IPS-NIHi7 (cell line): ENCODE measurements at regions not wholly inside any gene's neighbourhood (a gene's known extent, or its start where the extent isn't known, plus 50 kb on each side); places are given as distances from the start of the nearest gene placed in this dataset.
"Not testable (repeated sequence)": the region's sequence is repeated elsewhere in the genome, so short reads cannot be mapped to it uniquely, and the experiment has no call there.

Source experiments
- DNase-seq: peaks from one replicate; pipeline ENCODE4 v3.0.0; 2012; ENCODE audit warnings: mixed read lengths; ENCODE audit errors: extremely low spot score

DNA sequence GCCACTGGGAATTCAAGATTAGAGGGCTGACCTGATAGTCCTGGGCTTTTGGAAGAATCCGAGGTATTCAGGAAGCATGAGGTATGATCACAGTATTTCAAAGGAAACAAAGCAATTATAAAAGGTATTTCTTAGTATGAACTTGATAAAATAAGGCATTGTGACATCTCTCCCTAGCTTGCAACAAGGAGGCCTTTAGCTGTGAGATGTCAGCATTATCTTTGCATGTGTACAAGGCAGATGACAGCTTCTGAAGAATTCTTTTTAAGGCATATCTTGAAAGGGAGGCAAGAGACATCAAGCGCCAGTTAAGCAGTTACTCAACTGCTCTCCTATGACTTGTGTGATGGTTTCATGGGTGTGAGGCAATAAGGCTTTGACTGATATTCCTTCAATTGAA is 1123.7 kb downstream of the PLA2G4A start:
- no peak for DNase-seq

GRCh38 chr1:187956975-187957374 is 1128.2 kb downstream of the PLA2G4A start:
- DNase-seq, result no peak

- DNase-seq, result no peak
These were observed 1129.5 kb downstream of the PLA2G4A start for GRCh38 chr1:187958207-187958606.

GRCh38 chr1:187959062-187959461 is 1130.3 kb downstream of the PLA2G4A start:
- DNase-seq, result no peak

DNA sequence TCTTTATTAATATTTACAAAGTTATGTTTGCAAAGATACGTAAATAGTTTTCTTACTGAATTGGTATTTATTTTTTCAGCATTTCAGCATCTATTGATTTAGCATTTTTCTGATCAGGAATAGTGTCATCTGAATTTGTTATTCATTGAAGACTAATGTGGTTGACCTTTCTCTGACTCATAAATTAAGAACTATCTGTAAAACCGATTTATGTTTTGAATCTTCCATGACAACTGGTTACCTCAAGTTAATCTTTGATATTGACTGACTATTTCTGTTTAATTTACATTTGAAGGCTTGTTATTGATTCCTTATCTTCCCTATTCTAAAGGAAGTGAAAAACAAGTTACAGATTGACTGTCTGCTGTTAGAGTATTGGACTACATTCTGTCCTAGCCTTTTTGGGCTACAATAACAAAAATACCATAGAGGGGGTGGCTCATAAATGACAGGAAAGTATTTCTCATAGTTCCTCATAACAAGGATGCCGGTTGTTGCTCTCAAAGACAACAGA is 1131.4 kb downstream of the PLA2G4A start:
- no peak for DNase-seq

- no peak for DNase-seq
These were observed 1133.1 kb downstream of the PLA2G4A start for GRCh38 chr1:187961895-187962294.

GRCh38 chr1:187971851-187972250 is 1143.1 kb downstream of the PLA2G4A start:
- no peak for DNase-seq

- no peak for DNase-seq
These were observed 1148.5 kb downstream of the PLA2G4A start for GRCh38 chr1:187977298-187977697.

- no peak for DNase-seq
These were observed 1156.6 kb downstream of the PLA2G4A start for GRCh38 chr1:187985145-187985896.

- DNase-seq, result no peak
These were observed 1157.3 kb downstream of the PLA2G4A start for GRCh38 chr1:187985897-187986654.

DNA sequence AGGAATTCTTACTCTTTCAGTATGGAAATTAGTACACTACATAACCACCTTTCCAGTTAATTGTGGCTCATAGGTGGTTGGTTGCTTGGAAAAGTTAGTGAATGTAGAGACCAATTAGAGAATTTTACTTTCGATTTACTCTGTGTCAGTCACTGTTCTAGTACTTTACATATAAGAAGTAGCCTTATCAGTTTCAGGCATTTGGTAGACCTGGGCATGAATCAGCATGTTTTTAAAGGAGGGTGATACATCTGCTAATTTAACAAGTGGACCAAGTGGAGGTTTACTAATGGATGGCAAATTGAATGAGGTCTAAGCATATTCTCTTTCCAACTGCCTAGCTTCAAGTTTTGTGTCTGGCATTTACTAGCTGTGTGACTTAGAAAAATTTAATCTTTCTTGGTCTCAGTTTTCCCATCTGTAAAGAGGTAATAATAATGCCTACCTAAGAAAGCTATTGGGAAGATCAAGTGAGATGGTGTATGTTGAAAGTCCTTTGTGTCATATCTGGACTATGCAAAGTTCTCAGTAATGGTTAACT is 1158.6 kb downstream of the PLA2G4A start:
- no peak for DNase-seq

DNA sequence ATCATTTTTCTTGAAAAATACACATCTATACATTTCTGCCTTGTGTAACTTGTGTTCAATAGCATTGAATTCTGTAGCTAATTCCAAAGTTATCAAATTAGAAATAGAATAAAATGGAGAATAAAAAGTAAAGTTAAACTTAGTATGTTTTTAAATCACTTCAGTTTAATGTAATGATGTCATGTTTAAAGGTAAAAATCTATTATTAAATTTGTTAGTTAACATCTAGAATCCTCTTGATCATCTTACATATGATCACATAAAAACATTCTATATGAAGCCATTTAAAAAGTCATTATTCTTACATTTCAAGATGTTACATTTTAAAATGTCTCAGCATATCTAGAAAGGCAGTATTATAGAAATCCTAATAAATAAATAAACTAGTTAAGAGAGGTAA is 1163.2 kb downstream of the PLA2G4A start:
- DNase-seq, result no peak

DNA sequence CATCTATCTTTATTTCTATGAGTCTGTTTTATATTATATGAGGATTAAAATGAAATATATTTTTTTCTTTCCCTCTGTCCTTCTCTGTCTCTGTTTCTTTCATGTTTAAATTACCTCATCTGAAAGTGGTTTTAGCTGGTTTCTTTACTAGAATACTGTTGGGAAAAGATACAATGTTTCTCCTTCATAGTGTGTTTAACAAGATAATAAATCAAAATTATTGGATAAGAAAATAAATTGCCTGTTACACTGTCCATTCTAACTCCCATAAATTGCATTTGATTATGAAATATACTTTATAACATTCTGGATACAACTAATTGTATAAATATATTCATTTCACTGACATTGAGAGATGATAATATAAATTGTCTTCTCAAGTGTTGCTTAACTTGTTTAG is 1168.0 kb downstream of the PLA2G4A start:
- DNase-seq, result no peak

- peak; percentile 11 for DNase-seq
These were observed 1171.2 kb downstream of the PLA2G4A start for GRCh38 chr1:187999973-188000372.

- not testable (repeated sequence) for DNase-seq
These were observed 1174.9 kb downstream of the PLA2G4A start for GRCh38 chr1:188003687-188004086.

DNA sequence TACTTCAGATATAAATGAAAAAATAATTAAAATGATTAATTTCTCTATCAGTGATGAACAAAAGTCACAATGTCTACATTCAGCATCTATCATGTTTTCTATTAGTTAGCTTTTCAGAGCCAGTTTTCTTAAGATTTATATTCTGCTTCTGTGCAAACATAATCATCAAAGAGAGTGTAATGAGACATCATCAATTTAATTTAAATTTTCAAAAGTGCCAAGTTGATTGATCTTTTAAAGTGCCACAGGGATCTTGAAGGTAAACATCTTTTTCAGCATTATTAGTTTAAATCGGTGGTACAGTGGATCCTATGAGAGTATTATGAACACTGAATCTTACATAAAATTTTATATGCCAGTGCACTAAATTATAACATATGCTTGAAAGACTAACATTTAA is 1176.1 kb downstream of the PLA2G4A start:
- DNase-seq, result no peak

DNA sequence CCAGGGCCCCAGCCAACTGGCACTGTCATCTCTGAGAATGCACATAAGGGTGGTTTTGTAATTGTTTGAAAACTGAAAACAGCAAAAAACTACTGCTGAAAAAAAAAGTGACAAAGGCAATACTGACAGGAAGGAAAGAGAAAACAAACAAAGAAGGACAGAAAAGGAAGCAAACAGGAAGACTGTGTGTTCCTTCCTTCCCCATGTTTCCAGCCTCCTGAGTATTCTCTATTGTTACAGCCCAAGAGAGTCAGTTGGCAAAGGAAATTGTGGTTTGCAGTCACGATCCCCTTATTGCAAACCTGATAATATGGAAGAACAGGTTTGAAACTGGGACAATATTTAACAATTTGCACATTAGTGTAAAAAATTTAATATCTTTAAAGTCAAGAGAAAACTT is 1177.6 kb downstream of the PLA2G4A start:
- DNase-seq, result no peak

GRCh38 chr1:188013222-188013849 is 1184.6 kb downstream of the PLA2G4A start:
- DNase-seq, result not testable (repeated sequence)

DNA sequence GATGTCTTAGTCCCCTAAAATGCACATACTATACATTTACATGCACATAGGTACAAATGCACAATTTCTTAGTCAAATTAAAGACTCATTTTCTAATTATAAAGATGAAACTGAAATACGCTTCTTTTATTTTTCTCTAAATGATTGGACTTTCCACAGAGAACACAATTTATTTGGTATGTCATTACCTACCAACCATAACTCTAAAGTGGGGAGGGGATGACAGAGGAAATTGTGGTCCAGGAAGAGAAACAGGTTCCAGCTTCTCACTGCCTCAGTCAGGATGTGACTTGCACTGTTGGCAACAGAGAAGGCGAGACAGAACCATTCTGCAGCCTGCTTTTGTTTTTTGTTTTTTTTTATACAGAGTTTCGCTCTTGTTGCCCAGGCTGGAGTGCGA is 1189.2 kb downstream of the PLA2G4A start:
- DNase-seq, result no peak

DNA sequence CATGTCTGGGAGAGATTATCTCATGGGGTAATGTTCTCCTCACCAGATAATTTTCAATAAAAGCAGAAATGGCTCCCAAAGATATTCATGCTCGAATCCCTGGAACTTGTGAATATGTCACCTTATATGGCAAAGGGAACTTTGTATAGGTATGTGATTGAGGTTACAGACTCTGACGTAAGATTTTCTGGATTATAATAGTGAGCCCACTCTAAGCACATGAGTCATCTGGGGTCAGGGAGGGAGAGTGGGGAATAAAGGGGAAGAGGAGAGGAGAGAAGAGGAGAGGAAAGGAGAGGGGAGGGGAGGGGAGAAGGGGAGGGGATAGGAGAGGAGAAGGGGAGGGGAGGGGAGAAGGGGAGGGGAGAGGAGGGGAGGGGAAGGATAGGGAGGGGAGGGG is 1193.9 kb downstream of the PLA2G4A start:
- DNase-seq, result no peak

DNA sequence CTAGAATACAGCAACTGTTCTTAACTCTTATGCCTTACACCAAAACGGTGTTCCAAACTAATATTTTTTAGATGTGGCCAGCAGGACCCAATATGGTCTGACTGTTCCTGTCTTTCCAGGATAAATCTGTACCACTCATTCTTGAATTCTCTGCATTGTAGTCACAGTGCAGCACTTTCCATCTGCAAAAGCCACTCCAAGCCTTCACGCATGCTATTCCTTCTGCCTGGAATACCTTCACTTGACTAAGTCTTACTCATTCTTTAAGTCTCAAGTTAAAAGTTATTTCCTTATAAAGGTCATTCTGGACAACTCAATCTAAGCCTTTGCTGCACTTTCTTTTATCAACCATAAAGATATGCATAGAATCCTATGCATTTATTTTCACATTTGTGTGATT is 1194.5 kb downstream of the PLA2G4A start:
- no peak for DNase-seq

GRCh38 chr1:188027613-188028012 is 1198.9 kb downstream of the PLA2G4A start:
- no peak for DNase-seq
